ENCODE measurements at regions not wholly inside any gene's neighbourhood (a gene's known extent, or its start where the extent isn't known, plus 50 kb on each side); places are given as distances from the start of the nearest gene placed in this dataset.

GRCh38 chr18:22267697-22268096 lies 98.3 kb downstream of the GATA6 start:
- TF ChIP-seq CTCF (IDR thresholded peaks at IDR 0.05 in 4 of 5, conservative IDR thresholded peaks at IDR 0.05 in 1 of 5), result no peak
- no peak for TF ChIP-seq POLR2A (IDR thresholded peaks at IDR 0.05)
